ENCODE measurements at regions not wholly inside any gene's neighbourhood (a gene's known extent, or its start where the extent isn't known, plus 50 kb on each side); places are given as distances from the start of the nearest gene placed in this dataset.

GRCh38 chr17:20797292-20797691, 217.8 kb downstream of the CDRT15L2 start:
- H3K9me3 ChIP-seq (replicated peaks; ENCODE audit: control insufficient read depth, insufficient read depth, low read length), result no peaks in the 10 kb centered on the region
- DNase-seq (ENCODE audit: low read depth, low spot score) (no peak), FAIRE-seq (peak; percentile 62)
- H3K4me2 ChIP-seq (ENCODE audit: insufficient read depth, low read length), result no peak overlapping the region
- BruUV-seq (replicated peaks), result no TSS peak
- dilution Hi-C loops (cut with MboI; ENCODE audit: extremely low pct_ligation_motif_present, low sequenced_read_pairs), result no loop called here
- H2AFZ ChIP-seq (ENCODE audit: low read depth, low read length), result no peak overlapping the region
- intact Hi-C loops (cut with micrococcal nuclease), result no loop called here
- ChIA-PET POLR2A (no interaction called here), CTCF (no interaction called here)
- no peaks in the 10 kb centered on the region for H4K20me1 ChIP-seq (replicated peaks; ENCODE audit: control insufficient read depth, extremely low read depth, insufficient read depth, low read length)
- no peak overlapping the region for H3K4me3 ChIP-seq (replicated peaks in 1 of 3; ENCODE audit: insufficient read depth in 1 of 3, low read depth in 1 of 3, low read length in 3 of 3)
- H3K27me3 ChIP-seq (ENCODE audit: control insufficient read depth in 2 of 2, insufficient read depth in 2 of 2, low read length in 2 of 2), result no peaks in the 10 kb centered on the region
- no peaks in the 10 kb centered on the region for H3K4me1 ChIP-seq (ENCODE audit: control insufficient read depth, extremely low read depth, insufficient read depth, low read length)
- H3K79me2 ChIP-seq (ENCODE audit: control insufficient read depth, insufficient read depth, low read length), result no peaks in the 10 kb centered on the region
- H3K36me3 ChIP-seq (ENCODE audit: control insufficient read depth in 2 of 2, extremely low read depth in 1 of 2, insufficient read depth in 2 of 2, low read length in 2 of 2), result no peaks in the 10 kb centered on the region
- H3K27ac ChIP-seq (ENCODE audit: insufficient read depth, low read depth, low read length), result no peak overlapping the region
- TF ChIP-seq GATA2 (IDR thresholded peaks at IDR 0.05; ENCODE audit: insufficient read depth, insufficient read length, low read depth, low read length) (no peak), POLR2A (IDR thresholded peaks at IDR 0.05; ENCODE audit: low read depth, low read length) (no peak)
- TF ChIP-seq, protein P1, sequence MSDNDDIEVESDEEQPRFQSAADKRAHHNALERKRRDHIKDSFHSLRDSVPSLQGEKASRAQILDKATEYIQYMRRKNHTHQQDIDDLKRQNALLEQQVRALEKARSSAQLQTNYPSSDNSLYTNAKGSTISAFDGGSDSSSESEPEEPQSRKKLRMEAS (IDR thresholded peaks at IDR 0.05; ENCODE audit: insufficient read depth, insufficient read length), result no peak
- H3K9me1 ChIP-seq (replicated peaks; ENCODE audit: control insufficient read depth, extremely low read depth, insufficient read depth, low read length), result no peaks in the 10 kb centered on the region
- H3K9ac ChIP-seq (replicated peaks; ENCODE audit: extremely low read depth, insufficient read depth, low read length), result no peak overlapping the region

- no peak overlapping the region for H3K4me2 ChIP-seq (ENCODE audit: insufficient read depth, low read length)
- no peaks in the 10 kb centered on the region for H3K79me2 ChIP-seq (ENCODE audit: control insufficient read depth, insufficient read depth, low read length)
- DNase-seq (ENCODE audit: low read depth, low spot score) (no peak), FAIRE-seq (no peak)
- ChIA-PET CTCF (interaction anchor here (4.3 kb wide), 1 partner anchor 195 kb away, joined by 157 read pairs; no protein-coding TSS in a partner anchor), POLR2A (no interaction called here)
- dilution Hi-C loops (cut with MboI; ENCODE audit: extremely low pct_ligation_motif_present, low sequenced_read_pairs), result no loop called here
- no peak overlapping the region for H2AFZ ChIP-seq (ENCODE audit: low read depth, low read length)
- no peak overlapping the region for H3K4me3 ChIP-seq (replicated peaks in 1 of 3; ENCODE audit: insufficient read depth in 1 of 3, low read depth in 1 of 3, low read length in 3 of 3)
- no peaks in the 10 kb centered on the region for H3K27me3 ChIP-seq (ENCODE audit: control insufficient read depth in 2 of 2, insufficient read depth in 2 of 2, low read length in 2 of 2)
- no peaks in the 10 kb centered on the region for H3K9me1 ChIP-seq (replicated peaks; ENCODE audit: control insufficient read depth, extremely low read depth, insufficient read depth, low read length)
- TF ChIP-seq CTCF (IDR thresholded peaks at IDR 0.05; ENCODE audit: extremely low read depth in 1 of 2, insufficient read depth in 1 of 2, low read depth in 1 of 2, low read length in 2 of 2) (no peak), POLR2AphosphoS5 (IDR thresholded peaks at IDR 0.05; ENCODE audit: insufficient read depth, low read depth, low read length) (no peak), JUN (IDR thresholded peaks at IDR 0.05; ENCODE audit: borderline replicate concordance, insufficient read depth, insufficient read length, low read depth) (no peak), POLR2A (IDR thresholded peaks at IDR 0.05; ENCODE audit: low read depth, low read length) (no peak), FOS (IDR thresholded peaks at IDR 0.05; ENCODE audit: borderline replicate concordance, insufficient read depth, low read length) (no peak), MYC (IDR thresholded peaks at IDR 0.05; ENCODE audit: low read depth, low read length) (no peak), GATA2 (IDR thresholded peaks at IDR 0.05; ENCODE audit: insufficient read depth, insufficient read length, low read depth, low read length) (no peak), EZH2 (IDR thresholded peaks at IDR 0.05; ENCODE audit: borderline replicate concordance, low read depth, low read length, severe bottlenecking) (no peak)
- TF ChIP-seq, protein P1 (IDR thresholded peaks at IDR 0.05; ENCODE audit: insufficient read depth, insufficient read length), result no peak
- no peaks in the 10 kb centered on the region for H3K4me1 ChIP-seq (ENCODE audit: control insufficient read depth, extremely low read depth, insufficient read depth, low read length)
- no peak overlapping the region for H3K9ac ChIP-seq (replicated peaks; ENCODE audit: extremely low read depth, insufficient read depth, low read length)
- no peaks in the 10 kb centered on the region for H3K36me3 ChIP-seq (ENCODE audit: control insufficient read depth in 2 of 2, extremely low read depth in 1 of 2, insufficient read depth in 2 of 2, low read length in 2 of 2)
- H3K27ac ChIP-seq (ENCODE audit: insufficient read depth, low read depth, low read length), result no peak overlapping the region
- no peaks in the 10 kb centered on the region for H4K20me1 ChIP-seq (replicated peaks; ENCODE audit: control insufficient read depth, extremely low read depth, insufficient read depth, low read length)
- BruUV-seq (replicated peaks), result no TSS peak
- intact Hi-C loops (cut with micrococcal nuclease), result loop anchor here (2.0 to 10.0 kb wide), 3 partner anchors 107 to 713 kb away; no protein-coding TSS in a partner anchor
- no peaks in the 10 kb centered on the region for H3K9me3 ChIP-seq (replicated peaks; ENCODE audit: control insufficient read depth, insufficient read depth, low read length)
Measured at GRCh38 chr17:20800146-20800545, 220.6 kb downstream of the CDRT15L2 start.

All from endothelial cell of umbilical vein (primary cell).